Neural cell (in vitro differentiated cells): ENCODE measurements at regions not wholly inside any gene's neighbourhood (a gene's known extent, or its start where the extent isn't known, plus 50 kb on each side); places are given as distances from the start of the nearest gene placed in this dataset.

Experiments
- CTCF ChIP-seq: fragments of 450-650 bp; IDR thresholded peaks from 2 replicates; pipeline ENCODE4 v1.5.1; 2014; ENCODE audit warnings: antibody characterized with exemption, mild to moderate bottlenecking, moderate library complexity; ENCODE audit not compliant: poor library complexity, severe bottlenecking
- EP300 ChIP-seq: fragments of 450-650 bp; conservative IDR thresholded peaks from 2 replicates; pipeline ENCODE4 v1.6.1; 2014; ENCODE audit warnings: antibody characterized with exemption, mild to moderate bottlenecking, moderate library complexity; ENCODE audit not compliant: poor library complexity, severe bottlenecking
- EZH2 ChIP-seq: fragments of 200-600, 300-800 bp; shearing (Covaris generic), sonication (generic); IDR thresholded peaks from 2 replicates; pipeline ENCODE4 v1.6.1; 2014; ENCODE audit warnings: antibody characterized with exemption, low read length, borderline replicate concordance, mild to moderate bottlenecking; ENCODE audit not compliant: insufficient read depth, poor library complexity, severe bottlenecking
- MXI1 ChIP-seq: fragments of 450-650 bp; conservative IDR thresholded peaks from 2 replicates; pipeline ENCODE4 v1.6.1; 2014; ENCODE audit warnings: antibody characterized with exemption, mild to moderate bottlenecking; ENCODE audit not compliant: poor library complexity, severe bottlenecking
- POLR2AphosphoS5 ChIP-seq: IDR thresholded peaks from 2 replicates; pipeline ENCODE4 v1.6.1; 2012
- RAD21 ChIP-seq: fragments of 450-650 bp; conservative IDR thresholded peaks from 2 replicates; pipeline ENCODE4 v1.6.1; 2014; ENCODE audit warnings: antibody characterized with exemption, mild to moderate bottlenecking, moderate library complexity
- SMC3 ChIP-seq: fragments of 450-650 bp; conservative IDR thresholded peaks from 2 replicates; pipeline ENCODE4 v1.6.1; 2014; ENCODE audit warnings: antibody characterized with exemption, mild to moderate bottlenecking, moderate library complexity; ENCODE audit not compliant: poor library complexity
- TAF1 ChIP-seq: IDR thresholded peaks from 2 replicates; pipeline ENCODE4 v1.6.1; 2012; ENCODE audit warnings: low read depth

DNA sequence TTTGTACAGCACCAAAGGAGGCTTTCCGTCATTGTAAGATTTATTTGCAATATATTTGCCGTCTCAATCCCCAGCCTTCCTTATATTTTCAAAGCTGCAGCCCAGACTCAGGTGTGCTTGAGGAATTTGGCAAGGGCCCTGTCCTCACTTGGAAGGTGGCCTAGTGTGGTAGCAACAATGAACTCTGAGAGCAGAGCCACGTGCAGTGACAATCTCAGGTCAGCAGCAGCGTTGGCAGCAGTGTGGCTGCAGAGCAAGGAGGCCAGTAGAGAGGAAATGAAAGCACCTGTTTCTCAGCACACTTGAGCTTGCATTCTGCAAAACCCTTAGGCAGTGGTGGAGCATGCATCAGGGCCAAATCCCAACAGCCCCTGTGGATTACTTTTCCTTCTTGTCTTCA, 613.5 kb downstream of the RBFOX1 start:
- no peak for TF ChIP-seq POLR2AphosphoS5
- TF ChIP-seq CTCF = no peak
- no peak for TF ChIP-seq SMC3
- TF ChIP-seq RAD21 = no peak
- TF ChIP-seq EP300 = no peak
- TF ChIP-seq TAF1 = no peak
- TF ChIP-seq EZH2 = no peak
- no peak for TF ChIP-seq MXI1
